ENCODE measurements at regions not wholly inside any gene's neighbourhood (a gene's known extent, or its start where the extent isn't known, plus 50 kb on each side); places are given as distances from the start of the nearest gene placed in this dataset.
"Not testable (repeated sequence)": the region's sequence is repeated elsewhere in the genome, so short reads cannot be mapped to it uniquely, and the experiment has no call there.

DNA sequence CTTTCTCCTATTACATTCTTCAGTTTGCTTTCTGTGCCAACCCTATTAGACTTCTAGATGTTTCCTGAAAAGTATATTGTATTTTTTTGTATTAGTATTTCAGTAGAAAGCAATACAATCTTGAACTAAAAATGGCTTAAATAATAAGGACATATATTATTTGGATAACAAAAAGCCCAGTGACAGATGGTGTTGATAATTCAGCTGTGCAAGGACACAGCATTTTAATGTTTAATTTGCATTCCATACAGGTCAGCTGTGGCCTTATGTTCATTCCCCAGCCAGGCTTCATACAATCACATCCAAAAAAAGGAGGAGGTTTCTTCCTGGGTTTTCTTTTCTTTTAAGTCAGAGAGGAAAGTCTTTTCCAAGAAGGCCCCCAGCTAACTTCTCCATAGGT lies 236.9 kb downstream of the CD109 start:
- DNase-seq (ENCODE audit: insufficient read length, low spot score) = no peak
- FAIRE-seq = no peak

DNA sequence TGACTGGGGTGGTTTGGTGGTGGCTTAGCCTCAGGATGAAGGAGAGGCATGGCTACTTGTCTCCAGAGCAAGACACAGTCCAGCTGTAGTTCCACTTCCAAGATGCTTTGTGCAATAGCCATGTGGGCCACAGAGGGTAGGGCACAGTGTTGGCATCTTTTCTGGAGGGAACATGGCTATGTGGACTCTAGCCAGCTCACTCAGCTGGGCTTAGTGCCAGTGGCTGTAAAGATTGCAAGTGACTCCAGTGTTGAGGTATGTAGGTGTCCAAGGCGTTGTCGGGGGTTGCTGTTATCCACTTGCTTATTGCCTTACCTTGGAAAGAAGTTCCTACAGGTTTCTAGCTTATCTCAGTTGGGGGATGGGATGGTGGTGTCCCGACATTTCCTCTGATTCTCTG lies 233.4 kb downstream of the CD109 start:
- FAIRE-seq (no peak), DNase-seq (ENCODE audit: insufficient read length, low spot score) (no peak)

DNA sequence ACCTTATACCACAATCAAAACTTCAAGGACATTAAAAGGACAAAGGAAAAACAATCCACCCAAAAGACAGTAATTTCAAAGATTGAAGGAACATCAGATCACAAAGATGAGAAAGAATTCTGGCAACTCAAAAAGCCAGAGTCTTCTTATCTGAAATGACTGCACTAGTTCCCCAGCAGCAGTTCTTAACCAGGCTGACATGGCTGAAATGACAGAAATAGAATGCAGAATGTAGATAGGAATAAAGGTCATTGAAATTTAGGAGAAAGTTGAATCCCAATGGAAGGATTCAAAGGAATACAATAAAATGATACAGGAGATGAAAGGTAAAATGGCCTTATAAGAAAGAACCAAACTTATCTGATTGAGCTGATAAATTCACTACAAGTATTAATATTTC lies 231.4 kb downstream of the CD109 start:
- FAIRE-seq = no peak
- no peak for DNase-seq (ENCODE audit: insufficient read length, low spot score)

DNA sequence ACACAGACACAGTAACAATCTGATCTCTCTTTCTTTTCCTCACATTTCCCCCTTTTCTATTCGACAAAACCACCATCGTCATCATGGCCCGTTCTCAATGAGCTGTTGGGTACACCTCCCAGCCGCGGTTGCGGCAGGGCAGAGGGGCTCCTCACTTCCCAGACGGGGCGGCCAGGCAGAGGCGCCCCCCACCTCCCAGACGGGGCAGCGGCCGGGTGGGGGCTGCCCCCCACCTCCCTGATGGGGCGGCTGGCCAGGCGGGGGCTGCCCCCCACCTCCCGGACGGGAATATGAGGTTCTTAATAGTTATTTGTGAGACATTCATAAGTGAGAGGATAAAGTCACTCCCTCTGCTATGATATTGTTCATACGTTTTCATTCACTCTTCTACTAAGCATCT lies 229.7 kb downstream of the CD109 start:
- not testable (repeated sequence) for DNase-seq (ENCODE audit: insufficient read length, low spot score); FAIRE-seq

DNA sequence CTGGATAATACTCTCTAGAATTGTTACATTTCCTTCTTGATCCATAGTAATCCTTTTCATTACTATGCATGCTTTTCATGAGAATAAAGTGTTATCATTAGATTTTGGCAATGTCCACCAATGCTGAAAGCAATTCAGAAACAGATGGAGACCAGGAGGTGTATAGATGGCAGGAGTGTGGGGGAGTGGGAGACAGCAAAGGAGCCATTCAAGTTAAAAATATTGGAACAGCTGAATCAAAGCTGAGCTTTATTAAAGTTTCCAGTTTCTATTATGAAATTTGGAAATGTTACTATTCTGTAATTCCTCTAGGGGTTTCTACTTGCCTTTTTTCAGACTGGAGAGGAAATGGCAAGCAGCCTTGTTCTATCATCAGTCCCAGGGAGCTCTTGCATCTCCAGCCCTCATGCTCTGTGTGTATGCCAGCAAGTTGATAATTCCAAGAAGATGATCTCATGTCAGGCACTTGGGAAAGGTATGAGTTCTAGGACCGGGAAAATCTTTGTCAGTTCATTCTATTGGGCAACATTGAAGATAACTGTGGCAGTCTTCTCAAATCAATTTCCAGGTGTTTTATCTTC lies 228.0 kb downstream of the CD109 start:
- DNase-seq (ENCODE audit: insufficient read length, low spot score) (no peak), FAIRE-seq (no peak)

DNA sequence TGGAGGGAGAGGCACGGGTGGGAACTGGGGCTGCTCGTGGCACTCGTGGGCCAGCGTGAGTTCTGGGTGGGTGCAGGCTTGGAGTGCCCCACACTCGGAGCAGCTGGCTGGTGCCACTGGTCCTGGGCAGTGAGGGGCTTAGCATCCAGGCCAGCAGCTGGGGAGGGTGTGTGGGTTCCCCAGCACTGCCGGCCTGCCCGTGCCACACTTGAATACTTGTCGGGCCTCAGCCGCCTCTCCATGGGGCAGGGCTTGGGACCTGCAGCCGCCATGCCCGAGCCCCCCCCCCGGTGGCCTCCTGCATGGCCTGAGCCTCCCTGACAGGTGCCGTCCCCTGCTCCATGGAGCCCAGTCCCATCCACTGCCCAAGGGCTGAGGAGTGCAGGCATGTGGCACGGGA lies 207.2 kb downstream of the CD109 start:
- FAIRE-seq = no peak
- no peak for DNase-seq (ENCODE audit: insufficient read length, low spot score)

DNA sequence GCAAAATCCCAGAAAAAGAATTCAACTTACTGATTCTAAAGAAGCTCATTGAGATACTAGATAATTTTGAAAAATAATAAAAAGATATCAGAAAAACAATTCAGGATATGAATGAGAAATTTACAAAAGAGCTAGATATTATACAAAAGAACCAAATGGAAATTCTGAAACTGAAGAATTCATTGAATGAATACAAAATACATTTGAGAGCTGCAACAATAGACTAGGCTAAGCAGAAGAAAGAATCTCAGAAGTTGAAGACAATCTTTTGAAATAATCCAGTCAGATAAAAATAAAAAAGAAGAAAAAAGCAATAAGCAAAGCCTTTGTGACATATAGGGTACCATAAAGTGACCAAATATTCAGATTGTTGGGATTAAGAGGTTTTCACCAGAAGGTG lies 206.0 kb downstream of the CD109 start:
- DNase-seq (ENCODE audit: insufficient read length, low spot score) (no peak), FAIRE-seq (no peak)

DNA sequence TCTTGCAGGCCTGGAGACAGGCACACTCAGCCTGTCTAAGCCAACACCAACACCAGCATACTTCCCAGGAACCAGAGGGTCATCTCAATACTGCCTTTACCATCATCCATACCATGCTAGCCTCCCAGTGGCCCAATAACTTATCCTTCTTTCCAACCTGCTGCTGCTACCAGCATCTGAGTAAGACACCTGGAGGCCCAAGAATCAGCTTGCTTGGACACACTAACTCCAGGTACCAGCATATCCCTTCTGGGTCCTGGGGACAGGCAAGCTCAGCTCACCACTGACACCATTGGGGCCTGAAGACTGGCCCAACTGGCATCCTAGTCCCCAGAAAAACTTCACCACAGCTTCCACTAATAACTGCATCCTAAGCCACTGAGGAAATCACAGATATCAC lies 205.3 kb downstream of the CD109 start:
- FAIRE-seq = no peak
- DNase-seq (ENCODE audit: insufficient read length, low spot score) = no peak

DNA sequence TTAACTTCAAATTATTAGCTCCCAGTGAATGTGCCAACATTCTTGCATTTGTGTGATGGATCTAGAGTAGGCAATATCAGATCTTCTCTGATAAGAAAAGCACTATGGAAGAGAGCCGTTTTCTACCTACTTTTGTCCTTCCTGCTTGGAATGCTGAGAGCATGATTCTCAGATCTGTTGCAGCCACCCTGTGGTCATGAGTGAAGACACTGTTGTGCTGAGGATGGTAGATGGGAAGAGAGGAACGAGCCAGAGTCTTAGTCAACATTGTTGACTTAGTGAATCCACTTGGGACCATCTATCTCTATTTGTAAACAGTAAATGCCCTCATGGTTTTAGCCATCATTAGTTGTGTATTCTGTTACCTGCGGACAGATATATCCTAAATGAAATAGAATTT lies 202.6 kb downstream of the CD109 start:
- DNase-seq (ENCODE audit: insufficient read length, low spot score) (no peak), FAIRE-seq (no peak)

DNA sequence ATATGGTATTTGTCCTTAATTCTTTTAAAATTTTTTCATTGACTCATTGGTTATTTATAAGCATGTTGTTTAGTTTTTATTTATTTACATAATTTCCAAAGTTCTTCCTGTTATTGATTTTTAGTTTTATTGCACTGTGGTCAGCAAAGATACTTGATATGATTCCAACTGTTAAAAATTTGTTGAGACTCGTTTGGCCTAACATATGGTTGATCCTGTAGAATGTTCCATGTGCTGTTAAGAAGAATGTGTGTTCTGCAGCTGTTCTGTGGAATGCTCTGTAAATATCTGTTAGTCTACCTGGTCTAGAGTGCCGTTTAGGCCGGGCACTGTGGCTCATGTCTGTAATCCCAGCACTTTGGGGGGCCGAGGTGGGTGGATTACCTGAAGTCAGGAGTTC lies 197.7 kb downstream of the CD109 start:
- FAIRE-seq = no peak

DNA sequence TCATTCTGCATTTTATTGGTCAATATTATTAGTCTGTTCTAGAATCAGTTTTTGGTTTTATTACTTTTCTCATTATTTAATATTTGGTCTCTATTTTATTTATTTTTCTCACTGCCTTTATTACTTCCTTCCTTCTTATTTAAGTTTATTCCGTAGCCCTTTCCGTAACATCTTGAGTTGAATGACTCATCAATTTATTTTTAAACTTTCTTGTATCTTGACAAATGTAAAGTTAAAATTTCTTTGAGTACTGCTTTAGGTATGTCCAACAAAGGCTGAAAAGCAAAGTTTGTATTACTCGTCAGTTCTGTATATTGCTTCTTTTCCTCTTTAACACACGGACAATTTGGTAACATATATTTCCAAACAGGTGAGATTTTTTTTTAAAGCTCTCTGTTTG lies 192.0 kb downstream of the CD109 start:
- FAIRE-seq = no peak
- DNase-seq (ENCODE audit: insufficient read length, low spot score) = no peak

More for the DNA sequence above, 197.7 kb downstream of the CD109 start:
- DNase-seq (ENCODE audit: insufficient read length, low spot score) = no peak

DNA sequence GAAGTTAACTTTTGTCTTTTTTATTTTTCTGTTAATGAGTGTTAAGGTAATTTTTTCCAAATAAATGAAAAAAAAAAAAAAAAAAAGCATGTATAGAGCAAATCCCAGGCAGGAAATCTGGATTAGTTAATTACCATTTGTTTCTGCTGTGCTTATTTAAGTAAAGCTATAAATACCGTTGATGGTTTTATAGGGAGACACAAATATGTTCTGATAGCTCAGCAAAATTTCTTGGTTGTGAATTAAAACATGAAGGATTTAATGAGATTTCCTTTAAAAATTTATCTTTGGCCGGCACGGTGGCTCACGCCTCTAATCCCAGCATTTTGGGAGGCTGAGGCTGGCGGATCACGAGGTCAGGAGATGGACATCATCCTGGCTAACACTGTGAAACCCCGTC lies 189.4 kb downstream of the CD109 start:
- no peak for DNase-seq (ENCODE audit: insufficient read length, low spot score)
- FAIRE-seq = no peak

DNA sequence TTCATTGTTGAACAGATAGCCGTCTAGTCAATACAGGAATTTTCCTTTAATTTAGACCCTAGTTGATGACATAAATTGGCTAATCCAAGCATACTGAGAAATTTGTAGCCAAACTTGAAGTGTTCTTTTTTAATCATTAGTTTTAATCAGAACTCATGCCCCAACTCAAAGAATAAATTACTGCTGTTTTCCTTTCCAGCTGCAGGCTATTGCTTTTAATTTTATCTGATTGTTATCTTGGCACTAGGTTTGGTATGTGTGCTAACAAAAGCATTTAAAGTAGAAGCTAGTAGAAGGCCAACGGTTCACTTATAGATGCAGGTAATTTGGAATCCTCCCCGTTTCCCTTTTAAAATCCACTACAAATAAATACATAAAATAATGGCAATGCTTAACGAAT lies 188.5 kb downstream of the CD109 start:
- DNase-seq (ENCODE audit: insufficient read length, low spot score) = no peak
- no peak for FAIRE-seq

DNA sequence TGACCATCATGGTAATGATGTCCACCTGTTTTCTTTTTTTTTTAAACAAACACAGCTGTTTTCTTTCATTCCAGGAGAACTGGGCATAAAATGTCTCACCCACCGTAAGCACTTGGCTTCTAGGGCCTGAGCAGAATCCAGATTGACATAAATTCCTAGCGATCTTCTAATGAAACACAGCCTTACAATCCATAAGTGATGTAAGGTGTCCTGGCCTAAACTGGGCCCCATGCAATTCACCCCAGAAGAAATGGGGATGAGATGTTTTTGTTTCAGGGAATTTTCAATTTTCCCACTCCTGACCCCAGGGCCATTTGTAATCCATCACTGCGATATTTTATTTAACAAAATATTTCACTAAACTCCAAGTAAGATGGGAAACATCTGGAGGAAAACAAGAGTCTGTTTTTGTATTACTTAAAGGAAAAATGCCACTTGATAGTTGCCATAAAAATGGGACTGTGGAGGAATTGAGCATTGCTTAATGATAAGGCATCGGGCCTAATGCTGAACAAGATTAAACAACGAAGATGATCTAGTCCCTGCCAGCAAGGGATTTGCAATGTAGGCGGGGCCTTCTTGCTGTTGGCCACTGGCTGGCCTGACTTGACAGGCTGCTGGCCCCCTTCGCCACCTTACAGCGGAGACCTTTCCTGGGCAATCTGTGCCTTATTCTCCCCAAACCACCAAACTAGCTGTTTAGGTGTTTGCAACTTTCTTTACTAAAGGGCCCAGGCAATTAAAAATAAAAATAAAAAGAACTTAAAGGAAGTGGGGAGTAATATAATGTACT lies 183.7 kb downstream of the CD109 start:
- DNase-seq (ENCODE audit: insufficient read length, low spot score) (no peak), FAIRE-seq (no peak)

DNA sequence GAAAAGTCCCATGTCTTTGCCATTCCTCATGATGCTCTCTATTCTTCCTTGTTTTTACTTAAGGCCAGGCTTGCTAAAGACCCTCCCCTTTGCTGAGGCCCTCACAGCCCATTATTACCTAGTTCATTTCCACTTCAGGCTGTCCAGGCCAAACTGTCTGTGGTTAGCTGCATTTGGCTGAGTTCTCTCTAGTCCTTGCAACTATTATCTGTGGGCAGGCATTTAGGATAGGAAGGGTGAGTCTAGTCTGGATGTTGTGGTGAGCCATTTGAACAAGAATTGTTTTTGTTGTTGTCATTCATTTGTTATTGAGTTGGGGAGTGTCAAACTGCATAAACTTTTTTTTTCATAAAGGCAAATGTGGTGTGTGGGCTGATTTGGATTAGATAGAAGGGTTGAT lies 182.4 kb downstream of the CD109 start:
- DNase-seq (ENCODE audit: insufficient read length, low spot score) = no peak
- FAIRE-seq = no peak
